ENCODE measurements at regions not wholly inside any gene's neighbourhood (a gene's known extent, or its start where the extent isn't known, plus 50 kb on each side); places are given as distances from the start of the nearest gene placed in this dataset.
A peak's percentile ranks its signal among the peaks of the same experiment; 100 is the strongest.

DNA sequence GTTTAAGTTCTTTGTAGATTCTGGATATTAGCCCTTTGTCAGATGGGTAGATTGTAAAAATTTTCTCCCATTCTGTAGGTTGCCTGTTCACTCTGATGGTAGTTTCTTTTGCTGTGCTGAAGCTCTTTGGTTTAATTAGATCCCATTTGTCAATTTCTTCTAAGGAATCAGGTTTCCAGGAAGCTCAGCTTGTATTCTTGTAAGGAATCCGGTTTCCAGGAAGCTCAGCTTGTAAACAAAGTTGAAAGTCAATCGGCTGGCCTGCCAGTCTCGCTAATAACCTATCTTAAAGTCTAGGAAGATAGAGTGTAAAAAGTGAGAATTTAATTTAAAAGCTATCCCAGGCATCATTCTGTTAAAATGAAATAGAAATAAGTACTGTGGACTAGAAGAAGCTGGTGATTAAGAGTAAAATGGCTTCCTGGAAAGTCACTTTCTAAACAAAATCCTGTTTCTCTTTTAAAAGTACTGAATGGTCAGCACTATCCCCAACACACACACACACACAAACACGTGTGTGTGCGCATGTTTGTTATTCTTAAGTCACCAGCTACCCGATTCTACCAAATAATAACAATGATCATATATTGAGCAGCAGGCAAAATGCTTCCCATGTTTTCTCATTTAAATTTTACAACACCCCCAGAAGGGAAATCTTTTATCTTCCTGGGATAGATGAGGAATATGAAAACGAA, 171.7 kb downstream of the PAPSS1 start:
- CTCF ChIA-PET: interaction anchor here (0.8 to 1.4 kb wide), 4 partner anchors 9 to 172 kb away, joined by 3 to 4 read pairs (median 4); partner anchors contain the start of gene PAPSS1
- peaks cover 5% of the 10 kb centered on the region for H3K4me1 ChIP-seq (ENCODE audit: control insufficient read depth, extremely low read depth, insufficient read depth, low read length)
- no peaks in the 10 kb centered on the region for H3K79me2 ChIP-seq (ENCODE audit: control insufficient read depth, insufficient read depth, low read length)
- peak overlapping the region in 1 of 3 experiments; percentile 13 for H3K4me3 ChIP-seq (replicated peaks in 1 of 3; ENCODE audit: insufficient read depth in 1 of 3, low read depth in 1 of 3, low read length in 3 of 3)
- intact Hi-C loops (cut with micrococcal nuclease) (no loop called here), dilution Hi-C loops (cut with MboI; ENCODE audit: extremely low pct_ligation_motif_present, low sequenced_read_pairs) (no loop called here)
- BruUV-seq (replicated peaks): TSS peak; percentile 33
- H4K20me1 ChIP-seq (replicated peaks; ENCODE audit: control insufficient read depth, extremely low read depth, insufficient read depth, low read length): no peaks in the 10 kb centered on the region
- DNase-seq (ENCODE audit: low read depth, low spot score): peak; percentile 84
- TF ChIP-seq MAX (IDR thresholded peaks at IDR 0.05; ENCODE audit: insufficient read depth, insufficient read length): peak; percentile 26
- TF ChIP-seq, protein P1, sequence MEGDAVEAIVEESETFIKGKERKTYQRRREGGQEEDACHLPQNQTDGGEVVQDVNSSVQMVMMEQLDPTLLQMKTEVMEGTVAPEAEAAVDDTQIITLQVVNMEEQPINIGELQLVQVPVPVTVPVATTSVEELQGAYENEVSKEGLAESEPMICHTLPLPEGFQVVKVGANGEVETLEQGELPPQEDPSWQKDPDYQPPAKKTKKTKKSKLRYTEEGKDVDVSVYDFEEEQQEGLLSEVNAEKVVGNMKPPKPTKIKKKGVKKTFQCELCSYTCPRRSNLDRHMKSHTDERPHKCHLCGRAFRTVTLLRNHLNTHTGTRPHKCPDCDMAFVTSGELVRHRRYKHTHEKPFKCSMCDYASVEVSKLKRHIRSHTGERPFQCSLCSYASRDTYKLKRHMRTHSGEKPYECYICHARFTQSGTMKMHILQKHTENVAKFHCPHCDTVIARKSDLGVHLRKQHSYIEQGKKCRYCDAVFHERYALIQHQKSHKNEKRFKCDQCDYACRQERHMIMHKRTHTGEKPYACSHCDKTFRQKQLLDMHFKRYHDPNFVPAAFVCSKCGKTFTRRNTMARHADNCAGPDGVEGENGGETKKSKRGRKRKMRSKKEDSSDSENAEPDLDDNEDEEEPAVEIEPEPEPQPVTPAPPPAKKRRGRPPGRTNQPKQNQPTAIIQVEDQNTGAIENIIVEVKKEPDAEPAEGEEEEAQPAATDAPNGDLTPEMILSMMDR (IDR thresholded peaks at IDR 0.05; ENCODE audit: extremely low read depth in 1 of 2, insufficient read depth in 1 of 2, low read depth in 1 of 2, low read length in 2 of 2): no peak
- POLR2A ChIA-PET: no interaction called here
- H2AFZ ChIP-seq (ENCODE audit: low read depth, low read length): peak overlapping the region; percentile 94
- H3K9ac ChIP-seq (replicated peaks; ENCODE audit: extremely low read depth, insufficient read depth, low read length): peak overlapping the region; percentile 41
- no peaks in the 10 kb centered on the region for H3K27me3 ChIP-seq (ENCODE audit: control insufficient read depth in 2 of 2, insufficient read depth in 2 of 2, low read length in 2 of 2)
- H3K36me3 ChIP-seq (ENCODE audit: control insufficient read depth in 2 of 2, extremely low read depth in 1 of 2, insufficient read depth in 2 of 2, low read length in 2 of 2): no peaks in the 10 kb centered on the region
- peak overlapping the region; percentile 40 for H3K27ac ChIP-seq (ENCODE audit: insufficient read depth, low read depth, low read length)
- H3K9me1 ChIP-seq (replicated peaks; ENCODE audit: control insufficient read depth, extremely low read depth, insufficient read depth, low read length): peaks cover 2% of the 10 kb centered on the region
- peak overlapping the region; percentile 63 for H3K4me2 ChIP-seq (ENCODE audit: insufficient read depth, low read length)
- H3K9me3 ChIP-seq (replicated peaks; ENCODE audit: control insufficient read depth, insufficient read depth, low read length): no peaks in the 10 kb centered on the region
- FAIRE-seq: no peak

DNA sequence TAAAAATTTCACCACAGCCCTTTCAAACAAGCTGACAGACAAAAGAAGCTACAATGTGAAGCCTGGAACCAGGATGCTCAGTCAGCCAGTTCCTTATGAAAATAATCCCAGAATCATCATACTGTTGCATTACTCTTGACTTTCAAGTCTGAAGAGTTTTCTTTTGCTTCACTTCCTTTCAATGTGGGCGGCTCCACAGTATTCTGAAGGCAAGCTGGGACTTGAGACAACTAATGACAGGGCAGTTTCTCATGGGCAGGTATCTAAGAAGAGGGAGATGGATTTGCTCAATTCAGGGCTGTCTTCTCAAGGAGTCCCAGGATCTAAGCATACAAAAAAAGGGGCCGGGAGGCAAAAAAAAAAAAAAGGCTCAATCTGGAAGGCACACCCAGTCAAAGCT, 173.4 kb downstream of the PAPSS1 start:
- ChIA-PET POLR2A (no interaction called here), CTCF (interaction anchor here (1.2 kb wide), 1 partner anchor 9 kb away, joined by 5 read pairs; no protein-coding TSS in a partner anchor)
- Histone ChIP-seq H3K36me3 (ENCODE audit: control insufficient read depth in 2 of 2, extremely low read depth in 1 of 2, insufficient read depth in 2 of 2, low read length in 2 of 2) (no peaks in the 10 kb centered on the region), H3K9me3 (replicated peaks; ENCODE audit: control insufficient read depth, insufficient read depth, low read length) (no peaks in the 10 kb centered on the region), H2AFZ (ENCODE audit: low read depth, low read length) (no peak overlapping the region), H4K20me1 (replicated peaks; ENCODE audit: control insufficient read depth, extremely low read depth, insufficient read depth, low read length) (no peaks in the 10 kb centered on the region), H3K27ac (ENCODE audit: insufficient read depth, low read depth, low read length) (no peak overlapping the region), H3K4me1 (ENCODE audit: control insufficient read depth, extremely low read depth, insufficient read depth, low read length) (peaks cover 5% of the 10 kb centered on the region), H3K9ac (replicated peaks; ENCODE audit: extremely low read depth, insufficient read depth, low read length) (no peak overlapping the region), H3K79me2 (ENCODE audit: control insufficient read depth, insufficient read depth, low read length) (no peaks in the 10 kb centered on the region), H3K27me3 (ENCODE audit: control insufficient read depth in 2 of 2, insufficient read depth in 2 of 2, low read length in 2 of 2) (no peaks in the 10 kb centered on the region), H3K4me2 (ENCODE audit: insufficient read depth, low read length) (no peak overlapping the region), H3K4me3 (replicated peaks in 1 of 3; ENCODE audit: insufficient read depth in 1 of 3, low read depth in 1 of 3, low read length in 3 of 3) (no peak overlapping the region), H3K9me1 (replicated peaks; ENCODE audit: control insufficient read depth, extremely low read depth, insufficient read depth, low read length) (peaks cover 2% of the 10 kb centered on the region)
- BruUV-seq (replicated peaks): no TSS peak
- FAIRE-seq: no peak
- dilution Hi-C loops (cut with MboI; ENCODE audit: extremely low pct_ligation_motif_present, low sequenced_read_pairs) (no loop called here), intact Hi-C loops (cut with micrococcal nuclease) (no loop called here)
- no peak for DNase-seq (ENCODE audit: low read depth, low spot score)
- TF ChIP-seq, protein P1 (IDR thresholded peaks at IDR 0.05; ENCODE audit: extremely low read depth in 1 of 2, insufficient read depth in 1 of 2, low read depth in 1 of 2, low read length in 2 of 2): no peak
- TF ChIP-seq EZH2 (IDR thresholded peaks at IDR 0.05; ENCODE audit: borderline replicate concordance, low read depth, low read length, severe bottlenecking) (no peak), FOS (IDR thresholded peaks at IDR 0.05; ENCODE audit: borderline replicate concordance, insufficient read depth, low read length) (no peak), JUN (IDR thresholded peaks at IDR 0.05; ENCODE audit: borderline replicate concordance, insufficient read depth, insufficient read length, low read depth) (no peak), POLR2A (IDR thresholded peaks at IDR 0.05; ENCODE audit: low read depth, low read length) (no peak), GATA2 (IDR thresholded peaks at IDR 0.05; ENCODE audit: insufficient read depth, insufficient read length, low read depth, low read length) (no peak), MAX (IDR thresholded peaks at IDR 0.05; ENCODE audit: insufficient read depth, insufficient read length) (no peak), POLR2AphosphoS5 (IDR thresholded peaks at IDR 0.05; ENCODE audit: insufficient read depth, low read depth, low read length) (no peak), MYC (IDR thresholded peaks at IDR 0.05; ENCODE audit: low read depth, low read length) (no peak)
